GM23338 (cell line): ENCODE measurements at regions not wholly inside any gene's neighbourhood (a gene's known extent, or its start where the extent isn't known, plus 50 kb on each side); places are given as distances from the start of the nearest gene placed in this dataset.
"Not testable (repeated sequence)": the region's sequence is repeated elsewhere in the genome, so short reads cannot be mapped to it uniquely, and the experiment has no call there.

Source experiments
- ATAC-seq: fragments of 200-7000 bp; cut with Tn5 transposase; 3 replicates; pipeline ENCODE4 v1.9.1; 2020
- DNase-seq: peaks from one replicate; pipeline ENCODE4 v3.0.0-alpha.2; 2015; ENCODE audit warnings: low spot score
- H2AFZ ChIP-seq: fragments of 200-600 bp; sonication (generic); 2 replicates; pipeline ENCODE4 v1.8.0; 2016; ENCODE audit warnings: antibody characterized with exemption, mild to moderate bottlenecking, moderate library complexity
- H3F3A ChIP-seq: fragments of 200-600 bp; sonication (generic); replicated peaks from 2 replicates; pipeline ENCODE4 v1.8.0; 2017; ENCODE audit warnings: antibody characterized with exemption, mixed run types, low read depth
- H3K27ac ChIP-seq: fragments of 200-600 bp; sonication (generic); 2 replicates; pipeline ENCODE4 v1.6.1; 2016; ENCODE audit warnings: low read depth
- H3K27me3 ChIP-seq: fragments of 200-600 bp; sonication (generic); 2 replicates; pipeline ENCODE4 v1.8.0; 2016; ENCODE audit warnings: mild to moderate bottlenecking, mixed run types, moderate library complexity; ENCODE audit not compliant: insufficient read depth
- H3K36me3 ChIP-seq: fragments of 200-600 bp; sonication (generic); 2 replicates; pipeline ENCODE4 v1.8.0; 2016; ENCODE audit warnings: mild to moderate bottlenecking; ENCODE audit not compliant: insufficient read depth
- H3K4me1 ChIP-seq: fragments of 200-600 bp; sonication (generic); 2 replicates; pipeline ENCODE4 v1.8.0; 2016; ENCODE audit warnings: mild to moderate bottlenecking, moderate library complexity; ENCODE audit not compliant: insufficient read depth
- H3K4me2 ChIP-seq: fragments of 200-600 bp; sonication (generic); 2 replicates; pipeline ENCODE4 v1.7.1; 2017; ENCODE audit warnings: mixed run types
- H3K4me3 ChIP-seq: fragments of 200-600 bp; sonication (generic); 2 replicates; pipeline ENCODE4 v1.6.1; 2016; ENCODE audit warnings: mixed run types
- H3K79me2 ChIP-seq: fragments of 200-600 bp; sonication (generic); replicated peaks from 2 replicates; pipeline ENCODE4 v1.8.0; 2017; ENCODE audit warnings: mild to moderate bottlenecking; ENCODE audit not compliant: insufficient read depth
- H3K9me2 ChIP-seq: fragments of 200-600 bp; sonication (generic); 2 replicates; pipeline ENCODE4 v1.8.0; 2017; ENCODE audit not compliant: insufficient read depth
- H4K20me1 ChIP-seq: fragments of 200-600 bp; sonication (generic); replicated peaks from 2 replicates; pipeline ENCODE4 v1.8.0; 2017; ENCODE audit warnings: mild to moderate bottlenecking; ENCODE audit not compliant: insufficient read depth
- H3K27ac Mint-ChIP-seq: 2 replicates; pipeline ENCODE4 v1.8.0; 2020; ENCODE audit warnings: inconsistent platforms, mild to moderate bottlenecking, moderate library complexity, mixed read lengths
- H3K27me3 Mint-ChIP-seq: 3 replicates; pipeline ENCODE4 v1.8.0; 2022; ENCODE audit warnings: low read depth, mild to moderate bottlenecking, moderate library complexity, mixed read lengths, inconsistent platforms; ENCODE audit not compliant: insufficient read depth, poor library complexity
- H3K36me3 Mint-ChIP-seq: 3 replicates; pipeline ENCODE4 v1.8.0; 2021; ENCODE audit warnings: low read depth, mild to moderate bottlenecking, inconsistent platforms, moderate library complexity, mixed read lengths
- H3K4me1 Mint-ChIP-seq: 3 replicates; pipeline ENCODE4 v1.8.0; 2020; ENCODE audit warnings: mild to moderate bottlenecking, inconsistent platforms, mixed read lengths
- H3K4me3 Mint-ChIP-seq: 3 replicates; pipeline ENCODE4 v1.8.0; 2021; ENCODE audit warnings: moderate library complexity, mild to moderate bottlenecking, inconsistent platforms, mixed read lengths
- H3K9me3 Mint-ChIP-seq: 3 replicates; pipeline ENCODE4 v1.8.0; 2020; ENCODE audit warnings: moderate library complexity, mild to moderate bottlenecking, inconsistent platforms, mixed read lengths
- CREB1 ChIP-seq: fragments of 250-450 bp; sonication (Bioruptor Pico); IDR thresholded peaks from 2 replicates; pipeline ENCODE4 v1.5.0; 2020; ENCODE audit warnings: low read depth, mild to moderate bottlenecking, moderate library complexity
- TF ChIP-seq, protein P1 (sequence below), 2 experiments: fragments of 200-600 bp in 1 of 2; sonication (generic) in 1 of 2; conservative IDR thresholded peaks; 2 replicates each; pipeline versions ENCODE4 v1.5.1 to v1.6.1; 2016 to 2017; ENCODE audit warnings: antibody characterized with exemption in 2 of 2, low read depth in 2 of 2, mild to moderate bottlenecking in 2 of 2, moderate library complexity in 1 of 2

DNA sequence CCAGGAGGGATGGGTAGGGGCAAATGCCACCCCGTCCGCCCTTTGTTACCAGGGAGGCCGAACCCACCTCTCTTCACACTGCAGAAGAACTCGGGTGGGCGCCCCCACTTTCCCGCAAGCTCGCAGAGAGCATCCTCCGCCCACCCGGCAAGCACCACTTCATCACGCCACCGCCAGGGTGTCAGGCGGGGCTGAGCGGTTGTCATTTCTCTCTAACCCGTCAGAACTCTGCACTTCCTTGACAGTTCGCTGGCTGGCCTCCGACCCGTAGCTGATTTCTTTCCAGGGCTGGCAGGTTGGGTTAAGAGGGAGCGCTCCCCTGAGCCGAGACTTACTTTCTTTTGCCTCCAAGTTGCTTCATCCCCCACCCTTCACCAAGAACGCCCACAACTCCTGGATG lies 130.7 kb downstream of the CRLF3 start:
- ATAC-seq = peak; percentile 63
- Histone ChIP-seq H3K4me2 (peak overlapping the region; percentile 78), H3K4me3 (peak overlapping the region; percentile 47)
- not testable (repeated sequence) for H3K9me3 Mint-ChIP-seq, H3K9me2 ChIP-seq, H2AFZ ChIP-seq, H3F3A ChIP-seq, H3K4me1 Mint-ChIP-seq, H3K27me3 ChIP-seq, H3K79me2 ChIP-seq, H3K27ac ChIP-seq, H3K36me3 Mint-ChIP-seq, H4K20me1 ChIP-seq, H3K27ac Mint-ChIP-seq, H3K4me1 ChIP-seq, H3K36me3 ChIP-seq
- peak; percentile 78 for DNase-seq
- Mint-ChIP-seq H3K27me3 (peaks cover 26% of the 10 kb centered on the region), H3K4me3 (peak overlapping the region; percentile 63)
- TF ChIP-seq, protein P1, sequence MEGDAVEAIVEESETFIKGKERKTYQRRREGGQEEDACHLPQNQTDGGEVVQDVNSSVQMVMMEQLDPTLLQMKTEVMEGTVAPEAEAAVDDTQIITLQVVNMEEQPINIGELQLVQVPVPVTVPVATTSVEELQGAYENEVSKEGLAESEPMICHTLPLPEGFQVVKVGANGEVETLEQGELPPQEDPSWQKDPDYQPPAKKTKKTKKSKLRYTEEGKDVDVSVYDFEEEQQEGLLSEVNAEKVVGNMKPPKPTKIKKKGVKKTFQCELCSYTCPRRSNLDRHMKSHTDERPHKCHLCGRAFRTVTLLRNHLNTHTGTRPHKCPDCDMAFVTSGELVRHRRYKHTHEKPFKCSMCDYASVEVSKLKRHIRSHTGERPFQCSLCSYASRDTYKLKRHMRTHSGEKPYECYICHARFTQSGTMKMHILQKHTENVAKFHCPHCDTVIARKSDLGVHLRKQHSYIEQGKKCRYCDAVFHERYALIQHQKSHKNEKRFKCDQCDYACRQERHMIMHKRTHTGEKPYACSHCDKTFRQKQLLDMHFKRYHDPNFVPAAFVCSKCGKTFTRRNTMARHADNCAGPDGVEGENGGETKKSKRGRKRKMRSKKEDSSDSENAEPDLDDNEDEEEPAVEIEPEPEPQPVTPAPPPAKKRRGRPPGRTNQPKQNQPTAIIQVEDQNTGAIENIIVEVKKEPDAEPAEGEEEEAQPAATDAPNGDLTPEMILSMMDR (conservative IDR thresholded peaks at IDR 0.05; ENCODE audit: low read depth in 2 of 2) = peak; percentile 19 to 47; a peak in 3 of 4 replicates
- 0 out of 2 replicates have a peak, but pooled peaks have one; percentile 21 for TF ChIP-seq CREB1 (CRISPR knock-in tag)

DNA sequence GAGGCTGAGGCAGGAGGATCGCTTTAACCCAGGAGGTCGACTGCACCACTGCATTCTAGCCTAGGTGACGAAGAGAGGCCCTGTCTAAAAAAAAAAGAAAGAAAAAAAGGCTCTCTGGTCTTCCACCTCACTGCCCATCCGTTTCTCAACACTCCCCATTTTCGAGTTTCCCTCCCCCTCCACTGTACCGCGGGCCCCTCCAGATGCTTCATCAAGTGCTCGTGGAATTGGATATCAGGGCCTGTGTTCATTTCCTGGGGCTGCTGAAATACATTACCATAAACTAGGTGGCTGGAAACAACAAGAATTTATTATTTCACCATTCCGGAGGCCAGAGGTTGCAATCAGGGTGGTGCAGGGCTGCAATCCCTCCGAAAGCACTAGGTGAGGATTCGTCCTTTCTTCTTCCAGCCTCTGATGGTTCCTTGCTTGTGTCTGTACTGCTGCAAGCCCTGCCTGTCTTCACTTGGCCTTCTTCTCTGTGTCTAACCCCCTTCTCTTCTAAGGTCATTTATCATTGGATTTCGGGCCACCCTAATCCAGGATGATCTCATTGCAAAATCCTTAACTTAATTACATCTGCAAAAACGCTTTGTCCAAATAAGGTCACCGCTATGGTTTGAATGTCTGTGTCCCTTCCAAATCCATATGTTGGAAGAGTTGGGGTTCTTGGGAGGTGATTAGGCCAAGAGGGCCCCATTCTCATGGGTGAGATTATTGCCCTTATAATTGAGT lies 135.1 kb downstream of the CRLF3 start:
- not testable (repeated sequence) for H3K9me2 ChIP-seq, H3K79me2 ChIP-seq, H3K4me1 ChIP-seq, H3K4me3 ChIP-seq, H3K27ac Mint-ChIP-seq, H2AFZ ChIP-seq, H3K4me2 ChIP-seq, H3F3A ChIP-seq, H3K36me3 Mint-ChIP-seq, ATAC-seq, H3K36me3 ChIP-seq, H3K9me3 Mint-ChIP-seq, H3K27me3 ChIP-seq, DNase-seq, H4K20me1 ChIP-seq, H3K4me3 Mint-ChIP-seq, H3K27ac ChIP-seq
- Mint-ChIP-seq H3K4me1 (peaks cover 21% of the 10 kb centered on the region), H3K27me3 (peaks cover 22% of the 10 kb centered on the region)

DNA sequence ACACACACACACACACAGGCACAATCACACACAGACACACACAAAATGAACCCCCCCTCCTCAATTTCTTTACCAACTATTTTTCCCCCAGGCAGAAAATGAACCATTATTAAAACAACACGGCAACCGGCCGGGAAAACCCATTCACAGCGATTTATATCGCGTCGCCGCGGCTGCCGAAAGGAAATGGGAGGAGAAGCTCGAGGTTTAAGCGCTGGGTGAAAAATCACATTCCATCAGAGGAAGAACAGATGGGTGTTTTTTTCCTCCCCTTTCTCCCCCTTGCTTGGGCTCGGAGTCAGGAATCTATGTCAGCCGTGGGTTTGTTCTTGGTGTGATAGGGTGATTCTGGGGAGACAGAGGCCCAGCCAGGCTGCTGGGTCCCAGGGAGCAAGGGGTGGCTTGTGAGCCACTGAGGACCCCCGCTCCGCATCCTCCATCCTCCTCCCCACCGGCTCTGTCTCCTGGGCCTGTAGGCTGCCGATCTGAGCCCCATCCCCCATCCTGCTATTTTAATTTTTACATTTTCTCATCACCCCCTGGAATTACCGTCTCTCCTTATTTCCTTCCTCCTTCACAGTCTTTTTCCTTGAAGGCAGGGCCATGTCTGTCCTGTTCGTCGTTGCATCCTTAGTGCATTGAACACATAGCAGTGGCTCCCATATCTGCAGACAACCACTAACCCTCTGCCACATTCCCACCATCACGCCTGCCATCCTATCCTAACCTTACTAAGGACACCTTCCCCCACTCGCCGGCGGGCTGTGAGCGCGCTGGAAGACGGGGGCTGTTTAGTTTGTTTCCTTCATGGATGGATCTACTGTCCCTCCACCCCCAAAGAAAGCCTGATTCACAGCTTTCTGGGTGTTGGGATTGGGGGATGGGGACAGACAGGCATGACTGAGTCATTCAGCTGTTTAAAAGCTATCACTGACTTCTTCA lies 137.7 kb downstream of the CRLF3 start:
- H3K4me2 ChIP-seq = peak overlapping the region; percentile 65; the same call in 1 of the 2 replicates

DNA sequence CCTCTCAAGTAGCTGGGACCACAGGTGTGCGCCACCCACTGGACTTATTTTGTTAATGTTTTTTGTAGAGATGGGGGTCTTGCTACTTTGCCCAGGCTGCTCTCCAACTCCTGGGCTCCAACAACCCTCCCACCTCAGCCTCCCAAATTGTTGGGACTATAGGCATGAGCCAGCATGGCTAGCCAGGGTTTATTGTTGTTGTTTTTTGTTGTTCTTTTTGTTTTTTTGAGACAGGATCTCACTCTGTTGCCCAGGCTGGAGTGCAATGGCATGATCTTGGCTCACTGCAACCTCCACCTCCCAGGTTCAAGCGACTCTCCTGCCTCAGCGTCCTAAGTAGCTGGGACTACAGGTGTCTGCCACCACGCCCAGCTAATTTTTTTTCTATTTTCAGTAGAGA lies 142.2 kb downstream of the CRLF3 start:
- not testable (repeated sequence) for H4K20me1 ChIP-seq, H3K4me2 ChIP-seq, H3K27ac Mint-ChIP-seq, H3K79me2 ChIP-seq, H3K36me3 ChIP-seq, H3F3A ChIP-seq, H2AFZ ChIP-seq, H3K4me3 ChIP-seq, DNase-seq, H3K27ac ChIP-seq, H3K9me2 ChIP-seq, H3K36me3 Mint-ChIP-seq, H3K4me3 Mint-ChIP-seq, ATAC-seq, H3K27me3 ChIP-seq, H3K4me1 ChIP-seq, H3K27me3 Mint-ChIP-seq
- peaks cover 14% of the 10 kb centered on the region for H3K4me1 Mint-ChIP-seq
- H3K9me3 Mint-ChIP-seq = peaks cover 16% of the 10 kb centered on the region

More for the DNA sequence above, 137.7 kb downstream of the CRLF3 start:
- not testable (repeated sequence) for H3K79me2 ChIP-seq, H2AFZ ChIP-seq, H3K9me3 Mint-ChIP-seq, H4K20me1 ChIP-seq, H3K27me3 ChIP-seq, H3K36me3 Mint-ChIP-seq, H3K9me2 ChIP-seq, H3F3A ChIP-seq, H3K36me3 ChIP-seq, H3K27ac ChIP-seq, H3K4me1 ChIP-seq
- ATAC-seq (peak; percentile 65), DNase-seq (peak; percentile 43)
- H3K27ac Mint-ChIP-seq = peak overlapping the region; percentile 49
- H3K4me1 Mint-ChIP-seq = peaks cover 17% of the 10 kb centered on the region
- H3K27me3 Mint-ChIP-seq = peaks cover 15% of the 10 kb centered on the region
- H3K4me3 ChIP-seq = peak overlapping the region; percentile 41
- peak overlapping the region; percentile 29; the same call in 2 of the 3 replicates for H3K4me3 Mint-ChIP-seq

DNA sequence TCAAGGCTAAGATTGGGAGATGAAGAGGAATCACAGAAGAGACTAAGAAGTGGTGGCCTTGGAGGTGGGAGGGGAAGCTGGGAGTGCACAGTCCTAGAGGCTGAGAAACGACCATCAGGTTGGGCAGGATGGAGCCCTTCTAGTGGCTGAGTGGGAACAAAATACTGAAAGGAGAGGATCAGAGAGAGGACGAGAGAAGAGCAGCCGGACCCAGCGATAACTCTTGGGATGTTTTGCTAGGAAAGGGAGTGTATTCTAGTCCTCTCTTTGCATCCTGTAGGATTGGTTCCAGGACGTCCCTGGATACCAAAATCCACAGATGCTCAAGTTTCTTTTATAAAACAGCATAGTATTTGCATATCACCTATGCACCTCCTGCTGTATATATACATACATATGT lies 143.8 kb downstream of the CRLF3 start:
- H3K36me3 ChIP-seq, H3K27ac ChIP-seq, H3K4me3 Mint-ChIP-seq, H3K4me3 ChIP-seq, DNase-seq, H3K4me2 ChIP-seq, ATAC-seq, H3F3A ChIP-seq, H2AFZ ChIP-seq, H3K27me3 Mint-ChIP-seq, H4K20me1 ChIP-seq, H3K79me2 ChIP-seq, H3K4me1 Mint-ChIP-seq, H3K27me3 ChIP-seq, H3K27ac Mint-ChIP-seq, H3K9me2 ChIP-seq, H3K4me1 ChIP-seq: not testable (repeated sequence)
- Mint-ChIP-seq H3K9me3 (peaks cover 22% of the 10 kb centered on the region), H3K36me3 (peaks cover 13% of the 10 kb centered on the region; the same call in 2 of the 3 replicates)
